CD4-positive, alpha-beta memory T cell (primary cell): ENCODE measurements at regions not wholly inside any gene's neighbourhood (a gene's known extent, or its start where the extent isn't known, plus 50 kb on each side); places are given as distances from the start of the nearest gene placed in this dataset.

Source experiments
- CTCF ChIA-PET: fragments of 350-600 bp; sonication (Branson Sonifier 250); formaldehyde crosslinking; loops from one replicate; lab custom pipeline; 2021; ENCODE audit warnings: inconsistent platforms; ENCODE audit not compliant: partially characterized antibody; lab: Charles Lee
- POLR2A ChIA-PET: fragments of 350-600 bp; sonication (Branson Sonifier 250); formaldehyde crosslinking; loops from one replicate; lab custom pipeline; 2021; ENCODE audit not compliant: partially characterized antibody; lab: Charles Lee
- DNase-seq, 5 donors: peaks; one replicate each; pipeline versions ENCODE4 v3.0.0 to v3.0.0-alpha.2; 2020 to 2022; ENCODE audit warnings: mixed read lengths in 1 of 5
- H3K27ac ChIP-seq: one replicate; pipeline ENCODE4 v1.7.0; 2013; ENCODE audit warnings: low read depth, low read length
- H3K27me3 ChIP-seq: 2 replicates; pipeline ENCODE4 v1.7.0; 2013; ENCODE audit warnings: mild to moderate bottlenecking, low read length, moderate library complexity; ENCODE audit not compliant: insufficient read depth
- H3K36me3 ChIP-seq: 2 replicates; pipeline ENCODE4 v1.7.0; 2013; ENCODE audit warnings: mild to moderate bottlenecking, low read length, moderate library complexity; ENCODE audit not compliant: insufficient read depth
- H3K4me1 ChIP-seq: 2 replicates; pipeline ENCODE4 v1.7.0; 2013; ENCODE audit warnings: mild to moderate bottlenecking, low read length, moderate library complexity; ENCODE audit not compliant: insufficient read depth
- H3K4me3 ChIP-seq, 2 donors: one replicate each; pipeline ENCODE4 v1.7.0; 2013; ENCODE audit warnings: low read length in 2 of 2, mild to moderate bottlenecking in 1 of 2
- H3K9me3 ChIP-seq, 2 donors: one replicate each; pipeline ENCODE4 v1.7.0; 2013; ENCODE audit warnings: low read length in 2 of 2, control low read depth in 1 of 2; ENCODE audit not compliant: control insufficient read depth in 1 of 2
- H3K27ac Mint-ChIP-seq, 7 donors: one replicate each; pipeline ENCODE4 v1.8.0; 2020 to 2021; ENCODE audit warnings: mixed read lengths in 7 of 7, mild to moderate bottlenecking in 6 of 7, inconsistent platforms in 3 of 7, moderate library complexity in 3 of 7
- H3K27me3 Mint-ChIP-seq, 2 donors: one replicate each; pipeline ENCODE4 v1.8.0; 2020 to 2021; ENCODE audit warnings: mixed read lengths in 2 of 2
- H3K36me3 Mint-ChIP-seq, 2 donors: one replicate each; pipeline ENCODE4 v1.8.0; 2020 to 2021; ENCODE audit warnings: mixed read lengths in 2 of 2, inconsistent platforms in 1 of 2, mild to moderate bottlenecking in 1 of 2
- H3K4me1 Mint-ChIP-seq, 4 donors: one replicate each; pipeline ENCODE4 v1.8.0; 2020 to 2021; ENCODE audit warnings: mixed read lengths in 4 of 4, mild to moderate bottlenecking in 1 of 4
- H3K4me3 Mint-ChIP-seq, 8 donors: one replicate each; pipeline ENCODE4 v1.8.0; 2020 to 2021; ENCODE audit warnings: mixed read lengths in 8 of 8, mild to moderate bottlenecking in 7 of 8, moderate library complexity in 6 of 8, inconsistent platforms in 3 of 8
- H3K9me3 Mint-ChIP-seq, 8 donors: one replicate each; pipeline ENCODE4 v1.8.0; 2020 to 2021; ENCODE audit warnings: mixed read lengths in 8 of 8, mild to moderate bottlenecking in 5 of 8, inconsistent platforms in 3 of 8, moderate library complexity in 1 of 8
- intact Hi-C: fragments of 100-400 bp; cut with micrococcal nuclease; formaldehyde crosslinking; loops from one replicate; pipeline ENCODE4 v1.15.1; 2023

DNA sequence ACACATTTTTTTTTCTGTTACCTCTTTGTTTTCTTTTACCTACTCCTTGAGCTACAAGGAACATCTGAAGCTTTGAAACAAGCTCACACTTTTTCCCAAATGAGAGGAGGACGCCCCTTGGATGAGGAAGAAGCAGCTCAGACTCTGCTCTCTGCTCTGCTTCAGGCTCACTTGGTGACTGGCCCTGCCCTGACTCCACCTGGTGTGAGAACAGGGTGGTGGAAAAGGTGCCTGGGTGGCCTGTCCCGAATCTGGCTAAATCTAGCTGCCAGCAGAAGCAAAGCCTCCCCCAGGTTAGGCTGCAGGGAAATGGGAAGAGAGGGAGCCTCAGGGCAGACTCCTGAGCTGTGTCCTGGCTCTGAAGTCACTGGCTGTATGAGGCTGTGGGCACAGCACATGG is 68.0 kb upstream of the CEACAM8 start:
- Histone ChIP-seq H3K4me3 (no peak overlapping the region), H3K27me3 (no peaks in the 10 kb centered on the region), H3K9me3 (no peaks in the 10 kb centered on the region), H3K36me3 (no peaks in the 10 kb centered on the region), H3K4me1 (no peaks in the 10 kb centered on the region), H3K27ac (no peak overlapping the region)
- Mint-ChIP-seq H3K4me3 (no peak overlapping the region), H3K4me1 (peaks cover 0 to 2% (median 0%) of the 10 kb centered on the region in 4 donors), H3K9me3 (peaks cover 3 to 24% (median 12%) of the 10 kb centered on the region in 8 donors), H3K27me3 (peaks cover 16 to 19% of the 10 kb centered on the region in 2 donors), H3K27ac (no peak overlapping the region), H3K36me3 (no peaks in the 10 kb centered on the region)
- intact Hi-C loops, result no loop called here
- no peak for DNase-seq
- CTCF ChIA-PET, result no interaction called here
- POLR2A ChIA-PET, result no interaction called here

DNA sequence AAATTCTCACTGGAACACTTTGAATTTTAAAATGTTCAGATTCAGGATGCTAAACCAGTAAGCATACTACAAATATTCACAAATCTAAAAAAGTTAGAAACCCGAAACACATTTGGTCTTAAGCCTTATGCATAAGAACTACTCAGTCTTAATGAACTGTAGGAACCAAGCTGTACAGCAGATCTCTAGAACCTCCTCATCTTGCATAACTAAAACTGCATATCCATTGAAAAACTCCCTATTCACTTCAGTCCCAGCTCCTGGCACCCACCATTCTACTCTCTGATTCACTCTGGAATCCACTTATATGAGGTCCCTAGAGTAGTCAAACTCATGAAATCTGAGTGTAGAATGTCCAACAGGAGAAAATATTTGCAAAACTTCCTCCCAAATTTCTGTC is 65.6 kb upstream of the CEACAM8 start:
- H3K4me1 Mint-ChIP-seq, result peaks cover 0 to 2% (median 0%) of the 10 kb centered on the region in 4 donors
- Histone ChIP-seq H3K27me3 (no peaks in the 10 kb centered on the region), H3K9me3 (no peaks in the 10 kb centered on the region), H3K27ac (no peak overlapping the region), H3K4me3 (no peak overlapping the region), H3K36me3 (no peaks in the 10 kb centered on the region), H3K4me1 (no peaks in the 10 kb centered on the region)
- intact Hi-C loops, result no loop called here
- no peaks in the 10 kb centered on the region for H3K36me3 Mint-ChIP-seq
- POLR2A ChIA-PET, result no interaction called here
- H3K27me3 Mint-ChIP-seq, result peaks cover 13 to 19% of the 10 kb centered on the region in 2 donors
- CTCF ChIA-PET, result no interaction called here
- H3K27ac Mint-ChIP-seq, result no peak overlapping the region
- no peak for DNase-seq
- H3K4me3 Mint-ChIP-seq, result no peak overlapping the region
- H3K9me3 Mint-ChIP-seq, result peaks cover 3 to 24% (median 13%) of the 10 kb centered on the region in 8 donors

DNA sequence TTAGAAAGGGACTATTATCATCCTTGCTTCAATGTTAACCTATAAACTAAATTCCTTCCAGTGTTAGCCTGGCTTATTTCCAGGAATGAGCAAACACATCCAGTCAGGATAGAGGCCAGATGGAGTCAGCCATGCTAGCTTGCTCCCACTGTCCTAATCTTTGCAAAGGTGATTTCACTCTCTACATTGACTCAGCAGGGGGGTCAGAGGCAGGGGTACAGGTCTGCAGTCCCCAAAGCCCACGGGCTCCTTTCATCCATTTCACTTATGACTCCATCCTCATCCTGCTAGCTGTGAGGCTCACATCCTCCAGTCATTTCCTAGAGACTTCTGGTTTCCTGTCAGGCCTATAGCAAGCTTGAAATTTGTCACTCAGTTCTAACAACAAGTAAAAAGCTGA is 63.4 kb upstream of the CEACAM8 start:
- Mint-ChIP-seq H3K4me1 (no peaks in the 10 kb centered on the region), H3K36me3 (no peaks in the 10 kb centered on the region), H3K27me3 (peaks cover 13 to 19% of the 10 kb centered on the region in 2 donors), H3K9me3 (peaks cover 3 to 24% (median 13%) of the 10 kb centered on the region in 8 donors), H3K4me3 (no peak overlapping the region), H3K27ac (no peak overlapping the region)
- H3K27me3 ChIP-seq, result no peaks in the 10 kb centered on the region
- intact Hi-C loops, result no loop called here
- POLR2A ChIA-PET, result no interaction called here
- H3K27ac ChIP-seq, result no peak overlapping the region
- H3K9me3 ChIP-seq, result no peaks in the 10 kb centered on the region
- H3K4me1 ChIP-seq, result no peaks in the 10 kb centered on the region
- DNase-seq, result no peak
- CTCF ChIA-PET, result no interaction called here
- no peak overlapping the region for H3K4me3 ChIP-seq
- no peaks in the 10 kb centered on the region for H3K36me3 ChIP-seq

DNA sequence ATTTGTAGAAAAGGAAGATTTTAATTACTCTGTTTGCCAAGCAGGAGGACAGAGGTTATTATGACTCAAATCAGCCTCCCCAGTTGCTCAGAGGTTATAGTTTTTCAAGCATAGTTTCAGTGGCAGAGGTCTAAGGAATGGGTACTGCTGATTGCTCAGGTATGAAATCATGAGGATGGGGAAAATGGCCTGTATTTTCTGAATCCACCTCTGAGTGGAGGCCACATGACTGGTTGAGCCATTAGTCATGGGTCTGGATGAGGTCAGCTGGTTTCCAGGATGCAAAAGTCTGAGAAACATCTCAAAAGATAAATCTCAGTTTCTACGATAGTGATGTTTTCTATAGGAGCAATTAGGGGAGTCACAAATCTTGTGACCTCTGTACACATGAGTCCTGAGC is 62.8 kb upstream of the CEACAM8 start:
- ChIA-PET POLR2A (no interaction called here), CTCF (no interaction called here)
- Mint-ChIP-seq H3K9me3 (peaks cover 3 to 24% (median 13%) of the 10 kb centered on the region in 8 donors), H3K27me3 (peaks cover 14 to 20% of the 10 kb centered on the region in 2 donors), H3K4me3 (no peak overlapping the region), H3K4me1 (no peaks in the 10 kb centered on the region), H3K27ac (no peak overlapping the region), H3K36me3 (no peaks in the 10 kb centered on the region)
- intact Hi-C loops, result no loop called here
- Histone ChIP-seq H3K4me3 (no peak overlapping the region), H3K27me3 (no peaks in the 10 kb centered on the region), H3K36me3 (no peaks in the 10 kb centered on the region), H3K9me3 (no peaks in the 10 kb centered on the region), H3K4me1 (no peaks in the 10 kb centered on the region), H3K27ac (no peak overlapping the region)
- DNase-seq, result no peak

DNA sequence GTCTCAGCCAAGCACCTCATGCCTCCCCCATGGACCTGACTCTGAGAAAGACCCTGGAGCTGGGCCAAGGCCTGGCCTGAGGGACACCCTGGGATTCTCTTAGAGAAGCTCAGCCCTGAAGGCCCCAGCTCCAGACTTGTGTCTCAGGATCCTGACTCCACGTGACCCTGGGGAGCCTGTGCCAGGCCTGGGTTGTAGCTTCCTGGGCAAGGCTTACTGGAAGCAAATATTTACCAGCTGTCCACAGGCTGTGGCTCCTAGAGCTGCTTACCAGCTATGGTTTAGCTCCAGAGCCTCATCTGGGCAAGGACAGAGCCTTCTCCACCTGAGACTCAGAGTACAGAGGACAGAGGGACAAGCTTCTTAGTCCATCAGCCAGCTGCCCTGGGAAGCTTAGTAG is 61.0 kb upstream of the CEACAM8 start:
- no peaks in the 10 kb centered on the region for H3K36me3 Mint-ChIP-seq
- Histone ChIP-seq H3K27me3 (no peaks in the 10 kb centered on the region), H3K4me1 (no peaks in the 10 kb centered on the region), H3K4me3 (no peak overlapping the region), H3K27ac (no peak overlapping the region), H3K36me3 (no peaks in the 10 kb centered on the region), H3K9me3 (no peaks in the 10 kb centered on the region)
- CTCF ChIA-PET, result interaction anchor here (0.6 kb wide), 1 partner anchor 11 kb away, joined by 3 read pairs; no protein-coding TSS in a partner anchor
- peaks cover 20 to 23% of the 10 kb centered on the region in 2 donors for H3K27me3 Mint-ChIP-seq
- POLR2A ChIA-PET, result no interaction called here
- H3K27ac Mint-ChIP-seq, result no peak overlapping the region
- DNase-seq, result no peak
- peaks cover 3 to 22% (median 13%) of the 10 kb centered on the region in 8 donors for H3K9me3 Mint-ChIP-seq
- H3K4me1 Mint-ChIP-seq, result no peaks in the 10 kb centered on the region
- intact Hi-C loops, result no loop called here
- H3K4me3 Mint-ChIP-seq, result no peak overlapping the region

DNA sequence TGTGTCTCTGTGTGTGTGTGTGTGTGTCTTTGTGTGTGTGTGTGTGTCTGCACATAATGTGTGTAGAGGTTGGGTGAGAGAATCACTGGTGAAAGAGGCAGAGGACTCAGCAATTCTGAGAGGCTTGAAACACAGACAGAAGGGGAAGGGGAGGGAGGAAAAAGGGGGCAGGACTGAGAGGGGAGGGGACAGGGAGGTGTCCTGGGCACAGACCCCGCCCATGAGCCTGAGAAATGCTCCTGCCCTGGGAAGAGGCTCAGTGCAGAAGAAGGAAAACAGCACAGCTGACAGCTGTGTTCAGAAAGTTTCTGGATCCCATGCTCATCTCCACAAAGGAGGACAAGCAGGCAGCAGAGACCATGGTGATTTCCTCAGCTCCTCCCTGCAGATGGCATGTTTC is 59.1 kb upstream of the CEACAM8 start:
- CTCF ChIA-PET, result no interaction called here
- POLR2A ChIA-PET, result no interaction called here
- H3K27ac ChIP-seq, result no peak overlapping the region
- H3K4me1 Mint-ChIP-seq, result no peaks in the 10 kb centered on the region
- no peak overlapping the region for H3K4me3 Mint-ChIP-seq
- no peak for DNase-seq
- intact Hi-C loops, result no loop called here
- H3K27me3 Mint-ChIP-seq, result peaks cover 22 to 24% of the 10 kb centered on the region in 2 donors
- H3K9me3 Mint-ChIP-seq, result peaks cover 0 to 6% (median 2%) of the 10 kb centered on the region in 8 donors
- H3K4me3 ChIP-seq, result no peak overlapping the region
- H3K36me3 ChIP-seq, result no peaks in the 10 kb centered on the region
- H3K36me3 Mint-ChIP-seq, result no peaks in the 10 kb centered on the region
- no peaks in the 10 kb centered on the region for H3K9me3 ChIP-seq
- H3K4me1 ChIP-seq, result no peaks in the 10 kb centered on the region
- no peaks in the 10 kb centered on the region for H3K27me3 ChIP-seq
- H3K27ac Mint-ChIP-seq, result no peak overlapping the region

DNA sequence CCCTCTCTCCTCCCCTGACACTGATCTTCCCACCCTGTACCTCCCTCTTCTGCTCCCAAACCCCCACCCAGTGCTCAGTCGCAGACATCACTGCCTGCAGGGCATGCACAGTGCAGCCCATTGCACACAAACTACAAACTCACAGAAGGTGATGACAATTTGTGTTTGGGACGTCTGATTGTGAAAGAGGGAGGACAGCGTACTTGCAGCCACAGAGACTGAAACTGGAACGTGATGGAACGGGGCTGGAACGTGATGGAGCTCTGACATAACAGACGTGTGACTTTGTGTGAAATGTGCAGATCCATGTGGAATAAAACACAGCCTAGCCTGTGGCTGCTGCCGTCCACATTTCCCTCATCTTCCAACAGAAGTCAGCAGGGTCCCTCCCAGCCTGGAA is 57.3 kb upstream of the CEACAM8 start:
- Histone ChIP-seq H3K9me3 (no peaks in the 10 kb centered on the region), H3K27me3 (no peaks in the 10 kb centered on the region), H3K4me1 (no peaks in the 10 kb centered on the region), H3K36me3 (no peaks in the 10 kb centered on the region), H3K4me3 (no peak overlapping the region), H3K27ac (no peak overlapping the region)
- H3K4me1 Mint-ChIP-seq, result no peaks in the 10 kb centered on the region
- ChIA-PET CTCF (no interaction called here), POLR2A (no interaction called here)
- H3K9me3 Mint-ChIP-seq, result peaks cover 0 to under 1% (median 0%) of the 10 kb centered on the region in 8 donors
- intact Hi-C loops, result no loop called here
- no peak overlapping the region for H3K4me3 Mint-ChIP-seq
- H3K27me3 Mint-ChIP-seq, result peaks cover 18 to 22% of the 10 kb centered on the region in 2 donors
- H3K36me3 Mint-ChIP-seq, result no peaks in the 10 kb centered on the region
- no peak overlapping the region for H3K27ac Mint-ChIP-seq
- no peak for DNase-seq
